ENCODE measurements at regions not wholly inside any gene's neighbourhood (a gene's known extent, or its start where the extent isn't known, plus 50 kb on each side); places are given as distances from the start of the nearest gene placed in this dataset.
"Not testable (repeated sequence)": the region's sequence is repeated elsewhere in the genome, so short reads cannot be mapped to it uniquely, and the experiment has no call there.

DNA sequence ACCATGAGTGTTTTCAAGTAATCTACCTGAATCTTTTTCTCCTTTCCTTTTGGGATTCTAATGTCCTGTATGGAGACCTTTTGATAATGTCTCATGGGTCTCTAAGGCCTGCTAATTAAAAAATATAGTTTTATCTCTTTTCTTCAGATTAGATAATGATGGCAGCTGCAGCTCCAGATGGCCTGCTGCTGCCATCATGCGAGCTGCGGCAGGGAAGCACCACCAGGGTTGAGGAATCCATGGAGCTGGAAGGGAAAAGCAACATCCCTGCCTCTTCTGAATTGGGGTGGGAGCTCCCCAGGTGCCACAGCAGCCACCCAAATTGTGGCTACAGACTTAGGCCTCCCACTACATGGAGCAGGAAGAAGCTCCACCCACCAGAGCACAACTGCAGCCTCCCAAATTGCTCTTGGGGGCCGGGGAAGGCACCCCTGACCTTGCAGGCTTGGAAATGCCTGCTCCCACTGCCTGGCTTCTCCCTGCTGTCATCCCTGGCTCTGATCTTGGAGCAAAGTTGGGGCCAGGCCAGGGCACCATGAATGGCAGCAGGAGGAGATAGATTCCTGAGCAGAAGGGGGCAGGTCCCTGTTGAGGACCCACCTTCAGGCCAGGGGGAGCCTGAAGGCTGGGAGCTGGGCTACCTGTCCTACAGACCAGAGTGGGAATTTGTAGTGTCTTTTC, 189.6 kb upstream of the MAN1A1 start:
- no peak for DNase-seq (ENCODE audit: low read depth in 4 of 4, low spot score in 3 of 4)

DNA sequence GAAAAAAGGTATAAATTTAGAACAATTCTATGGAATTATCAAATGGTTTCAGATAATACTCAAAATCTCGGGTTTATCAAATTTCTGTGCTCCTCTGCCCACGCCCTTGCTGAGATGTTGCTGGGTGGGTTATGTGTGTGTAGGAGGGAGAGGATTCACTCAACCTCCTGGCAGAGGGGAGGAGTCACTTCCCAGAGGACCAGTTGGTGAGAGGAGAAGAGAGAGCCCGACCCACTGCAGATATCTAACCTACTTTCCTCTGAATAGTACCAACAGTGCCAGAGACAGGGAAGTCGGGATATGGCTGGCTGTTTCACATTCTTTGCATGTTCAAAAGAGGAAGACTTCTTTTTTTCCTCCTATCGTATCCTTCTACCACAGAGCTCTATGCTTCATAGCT, 187.1 kb upstream of the MAN1A1 start:
- no peak for DNase-seq (ENCODE audit: low read depth in 4 of 4, low spot score in 3 of 4)

GRCh38 chr6:119535332-119535731, 185.8 kb upstream of the MAN1A1 start:
- no peak for DNase-seq (ENCODE audit: low read depth in 4 of 4, low spot score in 3 of 4)

GRCh38 chr6:119533603-119534279, 184.2 kb upstream of the MAN1A1 start:
- no peak for DNase-seq (ENCODE audit: low read depth in 4 of 4, low spot score in 3 of 4)

DNA sequence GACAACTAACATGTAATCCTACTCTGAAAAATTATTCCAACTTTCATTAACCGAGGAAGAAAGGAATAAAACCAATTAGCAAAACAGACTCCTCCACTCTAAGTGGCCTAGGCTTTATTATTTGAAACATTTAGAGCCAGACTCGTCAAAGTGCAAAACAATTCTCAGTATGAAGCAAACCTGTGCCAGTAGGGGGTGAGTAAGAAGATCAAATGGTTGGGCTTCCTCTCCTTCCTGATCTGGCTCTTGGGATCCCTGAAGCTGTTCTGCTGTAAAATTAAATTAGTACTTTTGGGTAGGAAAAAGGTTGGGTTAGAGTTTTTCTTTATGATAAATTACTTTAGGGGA, 177.6 kb upstream of the MAN1A1 start:
- DNase-seq (ENCODE audit: low read depth in 4 of 4, low spot score in 3 of 4) = no peak

DNA sequence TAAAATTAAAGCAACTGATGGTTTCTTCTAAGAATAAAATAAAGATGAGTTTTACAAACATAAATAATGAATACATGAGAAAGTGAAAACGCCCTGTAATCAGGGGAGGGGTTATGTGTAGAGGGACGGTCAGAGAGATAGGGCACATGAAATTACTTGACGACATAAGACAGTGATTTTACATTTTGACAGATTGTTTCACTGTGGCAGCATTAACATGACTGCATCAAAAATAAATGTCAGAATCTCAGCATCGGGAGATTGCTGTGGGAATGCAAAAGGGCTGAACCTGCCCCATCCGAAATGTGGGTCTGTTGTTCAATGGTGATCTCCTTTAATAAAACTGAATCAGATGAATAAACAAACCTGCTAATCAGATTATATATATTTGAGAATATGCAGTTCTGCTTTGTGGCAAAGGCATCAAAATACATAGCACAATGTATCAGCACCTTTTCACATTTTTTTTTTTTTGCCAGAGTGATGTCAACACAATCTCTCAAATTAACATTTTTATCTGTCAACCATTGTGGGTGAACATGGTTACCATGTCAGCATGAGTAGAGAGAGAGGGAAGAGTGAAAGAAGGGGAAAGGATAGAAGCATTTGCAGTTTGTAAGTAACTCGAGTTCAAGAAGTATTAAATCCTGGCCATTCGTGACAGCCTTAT, 177.1 kb upstream of the MAN1A1 start:
- DNase-seq (ENCODE audit: low read depth in 4 of 4, low spot score in 3 of 4) = no peak

- DNase-seq (ENCODE audit: low read depth in 4 of 4, low spot score in 3 of 4) = no peak
Measured at GRCh38 chr6:119524410-119524809, 174.8 kb upstream of the MAN1A1 start.

DNA sequence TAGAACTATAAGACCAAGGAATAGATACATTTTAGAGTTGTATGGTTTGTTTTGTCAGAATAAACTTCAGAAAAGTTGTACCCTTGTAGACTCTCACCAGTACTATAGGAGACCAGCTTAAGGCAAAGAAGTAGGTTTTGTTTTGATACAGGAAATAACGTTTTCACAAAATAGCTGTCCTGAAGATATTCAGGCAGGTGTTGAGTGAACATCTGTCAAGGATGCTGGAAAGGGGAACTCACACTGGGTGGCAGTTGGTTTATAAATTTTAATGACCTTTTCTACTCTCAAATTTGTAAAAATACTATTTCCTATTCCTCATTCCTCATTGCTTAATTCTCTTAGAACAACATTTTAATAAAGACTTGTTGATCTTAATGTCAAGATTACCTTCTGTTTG, 174.0 kb upstream of the MAN1A1 start:
- no peak for DNase-seq (ENCODE audit: low read depth in 4 of 4, low spot score in 3 of 4)

GRCh38 chr6:119521251-119521650, 171.7 kb upstream of the MAN1A1 start:
- DNase-seq (ENCODE audit: low read depth in 4 of 4, low spot score in 3 of 4) = no peak

- no peak for DNase-seq (ENCODE audit: low read depth in 4 of 4, low spot score in 3 of 4)
Measured at GRCh38 chr6:119517428-119517827, 167.9 kb upstream of the MAN1A1 start.

DNA sequence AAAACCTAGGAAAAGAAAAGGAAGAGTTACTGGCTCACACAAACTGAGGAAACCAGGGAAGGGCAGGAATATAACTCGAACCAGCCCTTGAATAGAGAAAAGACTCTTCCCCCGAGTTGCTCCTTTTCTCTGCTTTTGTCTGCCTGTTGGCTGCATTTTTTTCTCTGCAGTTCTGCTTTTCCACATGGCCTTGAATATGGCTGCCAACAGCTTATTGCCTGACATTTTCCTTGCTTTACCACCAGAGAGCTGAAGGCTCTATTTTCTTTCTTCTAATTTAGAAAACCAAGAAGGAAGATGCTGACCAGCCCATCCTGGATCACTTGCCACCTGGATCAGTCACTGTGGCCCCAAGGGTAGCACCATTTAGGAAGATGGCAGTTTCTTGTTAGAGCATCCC, 164.8 kb upstream of the MAN1A1 start:
- no peak for DNase-seq (ENCODE audit: low read depth in 4 of 4, low spot score in 3 of 4)

- no peak for DNase-seq (ENCODE audit: low read depth in 4 of 4, low spot score in 3 of 4)
Measured at GRCh38 chr6:119511024-119511423, 161.5 kb upstream of the MAN1A1 start.

DNA sequence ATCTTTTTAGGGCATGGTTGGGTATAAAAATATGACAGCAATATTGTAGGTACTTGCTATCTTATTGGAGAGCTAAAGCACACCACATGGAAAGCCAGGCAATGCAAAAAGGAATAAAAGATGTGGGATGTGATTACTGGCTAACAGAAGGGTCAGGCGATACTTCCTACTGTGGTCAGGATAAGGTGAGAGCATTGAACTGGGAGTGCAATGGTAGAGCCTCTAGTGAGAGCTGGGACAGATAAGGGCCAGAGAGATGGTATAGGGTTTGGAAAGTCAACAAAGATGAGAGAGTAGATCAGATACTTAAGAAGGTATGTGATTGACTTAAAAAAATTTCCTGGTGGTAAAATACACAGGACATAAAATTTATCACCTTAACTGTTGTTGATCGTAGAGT, 160.7 kb upstream of the MAN1A1 start:
- DNase-seq (ENCODE audit: low read depth in 4 of 4, low spot score in 3 of 4) = no peak

DNA sequence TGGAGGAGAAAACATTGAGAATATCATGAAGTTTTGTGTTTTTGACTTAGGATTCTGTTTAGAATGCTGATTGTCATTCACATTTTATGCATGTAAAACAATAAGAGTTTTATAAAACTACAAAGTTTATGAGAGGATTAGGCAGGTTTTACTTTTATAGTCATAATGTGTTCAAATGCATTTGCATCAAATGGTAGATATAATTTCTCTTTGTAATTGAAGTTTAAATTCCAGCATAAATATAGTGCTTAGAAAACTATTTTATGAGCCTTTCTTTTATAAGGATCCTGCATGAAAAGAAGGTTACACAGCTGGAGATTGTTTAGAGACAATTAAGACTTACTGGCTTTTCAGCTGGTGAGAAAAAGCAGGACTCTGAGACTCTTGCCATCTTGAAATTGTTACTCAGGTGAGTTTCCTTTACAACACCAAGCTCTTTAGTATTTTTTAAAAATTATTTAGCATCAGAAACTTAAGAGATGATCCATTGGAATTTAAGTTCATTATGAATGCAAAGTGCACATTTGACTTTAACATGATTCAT, 157.1 kb upstream of the MAN1A1 start:
- DNase-seq (ENCODE audit: low read depth in 4 of 4, low spot score in 3 of 4) = no peak

DNA sequence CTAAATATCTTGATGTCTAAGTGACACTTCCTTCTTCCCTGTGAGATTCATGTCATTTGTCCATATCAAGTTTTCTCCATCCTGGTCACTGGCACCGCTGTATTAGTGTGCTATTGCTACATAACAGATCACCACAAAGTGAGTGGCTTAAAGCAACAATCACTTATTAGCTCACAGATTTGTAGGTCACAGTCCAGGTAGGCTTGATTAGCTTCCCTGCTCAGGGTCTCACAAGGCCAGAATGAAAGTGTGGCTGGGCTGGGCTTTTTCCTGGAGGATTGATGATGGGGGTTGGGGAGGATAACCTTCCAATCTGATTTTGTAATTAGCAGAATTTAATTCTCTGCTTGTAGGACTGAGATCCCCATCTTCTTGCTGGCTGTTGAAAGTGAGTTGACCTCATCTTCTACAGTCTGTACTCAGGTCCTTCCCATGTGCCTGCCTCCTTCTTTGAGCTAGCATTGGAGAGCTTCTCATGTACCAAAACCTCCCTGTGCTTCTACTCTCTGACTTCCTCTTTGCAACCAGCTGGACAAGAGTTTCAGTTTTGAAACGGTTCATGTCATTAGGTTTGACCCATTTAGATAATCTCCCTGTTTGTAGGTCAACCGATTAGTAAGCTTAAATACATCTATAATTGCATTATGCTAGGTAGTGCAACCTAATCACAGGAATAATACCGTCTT, 152.4 kb upstream of the MAN1A1 start:
- DNase-seq (ENCODE audit: low read depth in 4 of 4, low spot score in 3 of 4) = no peak

DNA sequence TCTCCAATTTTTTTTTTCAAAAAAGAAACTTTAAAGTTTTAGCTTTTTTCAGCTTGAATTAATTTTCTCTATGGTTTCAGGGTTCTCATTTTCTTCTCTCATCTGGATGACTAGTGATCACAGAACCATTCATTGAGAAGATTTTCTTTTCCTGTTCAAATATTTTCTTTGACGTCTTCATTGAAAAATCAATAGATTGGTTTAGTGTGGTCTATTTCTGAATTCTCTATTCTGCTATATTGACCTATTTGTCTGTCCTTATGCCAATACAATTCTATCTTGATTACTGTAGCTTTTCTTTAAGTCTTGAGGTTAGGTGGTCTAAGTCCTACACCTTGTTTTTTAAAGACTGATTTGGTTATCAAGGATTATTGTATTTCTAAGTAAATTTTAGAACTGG, 150.2 kb upstream of the MAN1A1 start:
- no peak for DNase-seq (ENCODE audit: low read depth in 4 of 4, low spot score in 3 of 4)

DNA sequence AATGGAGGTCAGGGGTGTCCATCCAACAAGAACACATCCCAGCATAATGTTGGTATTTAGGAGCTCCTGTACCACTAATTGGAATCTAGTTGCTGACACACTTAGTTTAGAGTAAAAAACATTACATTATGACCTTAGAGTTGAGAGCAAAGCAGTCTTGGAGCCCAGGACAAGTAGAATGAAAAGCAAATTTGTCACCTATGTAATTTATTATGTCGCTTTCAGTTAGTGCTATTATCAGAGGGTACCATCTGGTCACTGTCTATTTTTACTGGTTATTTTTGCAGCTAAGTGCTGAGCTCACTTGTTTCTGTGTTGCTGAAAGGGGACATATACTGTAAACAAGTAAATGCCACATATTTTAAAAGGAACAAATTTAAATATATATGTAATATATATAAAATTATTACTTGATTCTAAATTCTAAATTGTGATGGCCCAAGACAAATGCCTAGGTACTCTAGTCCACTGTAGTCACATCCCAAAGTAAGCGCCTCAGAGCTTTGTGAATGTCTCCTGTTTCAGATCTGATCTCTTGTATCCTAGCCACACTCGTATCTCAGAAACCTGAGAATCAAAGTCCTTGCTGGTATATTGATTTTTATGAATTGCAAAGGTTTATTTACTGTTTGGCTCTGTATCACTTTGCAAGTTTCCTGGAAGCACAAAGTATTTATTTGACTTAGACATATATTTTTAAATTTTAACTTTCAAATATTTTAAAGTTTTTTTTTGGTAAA, 148.6 kb upstream of the MAN1A1 start:
- no peak for DNase-seq (ENCODE audit: low read depth in 4 of 4, low spot score in 3 of 4)

- DNase-seq (ENCODE audit: low read depth in 4 of 4, low spot score in 3 of 4) = no peak
Measured at GRCh38 chr6:119495230-119495683, 145.7 kb upstream of the MAN1A1 start.

DNA sequence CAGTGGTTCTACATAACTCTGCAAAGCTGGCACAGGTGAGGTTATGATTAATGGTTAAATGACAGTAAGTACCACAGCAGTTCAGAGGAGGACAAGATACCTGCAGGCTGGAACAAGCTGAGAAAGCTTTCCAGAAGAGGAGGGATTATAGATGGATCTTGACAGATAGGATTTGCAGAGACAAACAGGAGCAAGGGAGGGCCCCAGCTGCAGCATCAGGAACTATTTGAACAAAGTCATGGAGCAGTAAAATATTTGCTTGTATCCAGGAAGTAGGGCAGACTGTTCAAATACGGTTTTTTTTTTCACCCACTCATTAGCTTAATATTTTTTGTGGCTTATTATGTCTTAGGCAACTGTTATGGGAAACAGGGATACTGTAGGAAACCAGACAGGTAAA, 144.4 kb upstream of the MAN1A1 start:
- no peak for DNase-seq (ENCODE audit: low read depth in 4 of 4, low spot score in 3 of 4)

DNA sequence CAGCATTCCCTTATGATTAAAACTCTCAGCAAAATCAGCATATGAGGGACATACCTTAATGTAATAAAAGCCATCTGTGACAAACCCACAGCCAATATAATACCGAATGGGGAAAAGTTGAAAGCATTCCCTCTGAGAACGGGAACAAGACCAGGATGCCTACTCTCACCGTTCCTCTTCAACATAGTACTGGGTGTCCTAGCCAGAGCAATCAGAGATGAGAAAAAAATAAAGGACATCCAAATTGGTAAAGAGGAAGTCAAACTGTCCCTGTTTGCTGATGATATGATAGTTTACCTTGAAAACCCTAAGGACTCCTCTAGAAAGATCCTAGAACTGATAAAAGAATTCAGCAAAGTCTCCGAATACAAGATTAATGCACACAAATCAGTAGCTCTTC, 141.6 kb upstream of the MAN1A1 start:
- DNase-seq (ENCODE audit: low read depth in 4 of 4, low spot score in 3 of 4) = not testable (repeated sequence)

- DNase-seq (ENCODE audit: low read depth in 4 of 4, low spot score in 3 of 4) = not testable (repeated sequence)
Measured at GRCh38 chr6:119490050-119490449, 140.5 kb upstream of the MAN1A1 start.

Data from right renal pelvis (tissue), 4 donors.